GM21360 (cell line): ENCODE measurements at regions not wholly inside any gene's neighbourhood (a gene's known extent, or its start where the extent isn't known, plus 50 kb on each side); places are given as distances from the start of the nearest gene placed in this dataset.
A peak's percentile ranks its signal among the peaks of the same experiment; 100 is the strongest.
"Not testable (repeated sequence)": the region's sequence is repeated elsewhere in the genome, so short reads cannot be mapped to it uniquely, and the experiment has no call there.

Source experiments
- ATAC-seq: cut with Tn5 transposase; IDR thresholded peaks from one replicate; pipeline ENCODE4 v1.9.1; 2021; ENCODE audit warnings: mild to moderate bottlenecking, moderate library complexity; ENCODE audit not compliant: unreplicated experiment

DNA sequence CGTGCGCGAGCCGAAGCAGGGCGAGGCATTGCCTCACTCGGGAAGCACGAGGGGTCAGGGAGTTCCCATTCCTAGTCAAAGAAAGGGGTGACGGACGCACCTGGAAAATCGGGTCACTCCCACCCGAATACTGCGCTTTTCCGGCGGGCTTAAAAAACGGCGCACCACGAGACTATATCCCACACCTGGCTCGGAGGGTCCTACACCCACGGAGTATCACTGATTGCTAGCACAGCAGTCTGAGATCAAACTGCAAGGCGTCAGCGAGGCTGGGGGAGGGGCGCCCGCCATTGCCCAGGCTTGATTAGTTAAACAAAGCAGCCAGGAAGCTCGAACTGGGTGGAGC, 520.0 kb upstream of the GRM7 start:
- ATAC-seq: not testable (repeated sequence)

DNA sequence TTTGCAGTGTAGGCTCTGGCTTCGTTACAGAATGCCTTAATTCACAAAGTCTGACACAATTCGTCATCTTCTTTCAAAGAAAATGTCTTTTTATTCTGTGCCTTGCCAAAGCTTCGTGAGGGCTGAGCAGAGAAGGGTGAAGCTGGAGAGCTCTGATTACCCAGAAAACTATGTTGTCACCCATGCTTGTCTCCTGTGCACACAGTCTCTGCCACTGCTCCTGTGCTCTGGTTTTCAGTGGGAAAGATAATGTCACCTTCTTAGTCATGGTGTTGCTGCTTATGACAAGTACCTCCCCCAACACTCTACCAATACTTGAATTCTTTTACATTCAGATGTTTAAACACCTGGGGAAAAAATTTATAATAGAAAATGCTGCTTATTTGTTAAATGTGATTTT, 509.2 kb upstream of the GRM7 start:
- peak; percentile 86 for ATAC-seq

DNA sequence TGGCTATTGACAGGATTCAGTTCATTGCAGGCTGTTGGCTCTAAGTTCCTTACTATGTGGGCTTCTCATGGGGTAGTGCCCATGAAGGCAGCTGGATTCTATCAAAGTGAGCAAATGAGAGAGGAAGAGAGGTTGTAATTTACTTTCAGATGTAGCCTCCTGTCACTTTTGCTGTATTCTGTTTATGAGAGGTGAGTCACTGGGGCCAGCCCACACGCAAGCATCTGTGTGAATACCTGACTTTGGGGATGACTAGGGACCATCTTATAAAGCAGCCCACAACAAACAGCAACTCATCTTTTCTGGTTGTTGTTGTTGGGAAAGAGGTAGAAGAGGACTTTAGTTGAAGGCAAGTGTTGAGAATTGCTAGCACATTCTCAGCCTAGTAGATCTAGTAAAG, 506.3 kb upstream of the GRM7 start:
- no peak for ATAC-seq

DNA sequence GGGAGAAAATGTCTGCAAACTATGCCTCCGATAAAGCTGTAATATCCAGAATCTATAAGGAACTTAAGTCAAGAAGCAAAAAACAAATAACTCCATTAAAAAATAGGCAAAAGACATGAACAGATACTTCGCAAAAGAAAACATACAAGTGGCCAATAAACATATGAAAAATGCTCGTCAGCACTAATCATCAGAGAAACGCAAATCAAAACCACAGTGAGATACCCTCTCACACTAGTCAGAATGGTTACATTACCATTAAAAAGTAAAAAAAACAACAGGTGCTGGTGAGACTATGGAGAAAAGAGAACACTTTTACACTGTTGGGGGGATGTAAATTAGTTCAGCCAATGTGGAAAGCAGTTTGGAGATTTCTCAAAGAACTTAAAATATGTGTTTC, 498.5 kb upstream of the GRM7 start:
- no peak for ATAC-seq

DNA sequence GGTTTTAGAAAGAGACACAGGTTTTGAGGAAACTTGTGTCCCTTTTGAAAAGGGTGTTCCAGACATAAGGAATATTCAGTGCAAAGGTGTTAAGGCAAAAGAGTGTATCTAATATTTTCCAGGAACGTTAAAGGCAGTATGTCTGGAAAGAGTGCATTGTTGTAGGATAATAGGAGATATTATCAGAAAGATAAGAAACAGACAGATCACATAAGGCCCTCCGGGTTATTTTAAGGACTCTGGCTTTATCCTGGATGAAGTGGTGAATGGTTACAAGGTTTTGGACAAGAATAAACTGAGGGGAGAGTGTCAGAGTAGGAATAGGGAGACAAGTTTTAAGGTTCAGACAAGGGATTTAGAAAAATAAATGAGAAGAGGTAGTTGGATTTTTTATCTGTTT, 493.7 kb upstream of the GRM7 start:
- no peak for ATAC-seq

DNA sequence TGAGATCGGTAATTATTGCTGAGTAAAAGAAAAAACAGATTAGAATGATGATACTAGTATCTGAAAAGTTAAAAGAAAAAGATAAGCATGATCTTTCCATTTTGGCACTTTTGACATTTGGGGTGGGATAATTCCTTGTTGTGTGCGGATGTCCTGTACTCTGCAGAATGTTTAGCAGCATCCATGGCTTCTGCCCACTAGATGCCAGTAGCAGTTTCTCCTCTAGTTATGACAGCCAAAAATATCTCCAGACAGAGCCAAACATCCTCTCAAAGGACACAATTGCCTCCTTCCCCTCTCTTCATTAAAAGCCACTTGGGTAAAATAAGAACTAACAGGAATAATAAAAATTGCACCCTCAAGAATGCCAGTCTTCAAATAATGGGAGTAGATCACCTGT, 468.8 kb upstream of the GRM7 start:
- ATAC-seq: no peak

DNA sequence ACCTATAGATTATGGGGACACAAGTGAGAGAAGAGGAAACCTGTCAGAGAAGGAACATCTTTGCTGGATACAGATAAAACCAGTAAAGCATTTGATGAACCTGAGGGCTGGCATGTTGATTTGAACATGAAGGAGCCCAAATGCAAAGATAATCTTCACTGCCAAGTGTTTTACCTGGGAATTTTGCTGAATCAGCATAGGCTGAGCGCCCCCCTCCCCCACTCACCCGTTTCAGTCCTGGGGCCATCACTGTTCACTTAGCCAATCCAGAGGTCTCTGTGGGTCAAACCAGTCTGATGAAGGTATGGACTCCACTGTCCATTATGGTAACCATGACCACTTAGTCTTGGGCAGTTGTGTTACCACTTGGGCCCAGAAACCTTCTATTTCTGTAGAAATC, 466.0 kb upstream of the GRM7 start:
- no peak for ATAC-seq

DNA sequence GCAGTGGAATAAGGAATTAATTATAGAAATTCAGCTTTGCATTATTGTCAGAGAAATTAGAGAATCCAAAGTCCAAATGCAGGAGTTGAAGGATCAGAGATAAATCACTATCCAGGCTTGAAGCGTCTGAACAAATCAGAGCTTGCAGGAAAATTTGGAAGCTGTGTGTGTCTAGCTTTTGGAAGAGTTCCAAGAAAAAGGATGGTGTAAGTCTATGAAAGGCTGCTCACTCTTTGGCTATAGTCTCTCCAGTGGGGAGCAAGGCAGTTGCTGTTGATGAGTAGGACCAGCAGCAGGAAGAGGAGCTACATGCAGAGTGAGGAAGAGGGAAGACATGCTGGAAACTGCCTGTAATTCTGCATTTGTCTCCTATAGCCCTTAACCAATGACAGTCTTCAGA, 464.3 kb upstream of the GRM7 start:
- no peak for ATAC-seq

DNA sequence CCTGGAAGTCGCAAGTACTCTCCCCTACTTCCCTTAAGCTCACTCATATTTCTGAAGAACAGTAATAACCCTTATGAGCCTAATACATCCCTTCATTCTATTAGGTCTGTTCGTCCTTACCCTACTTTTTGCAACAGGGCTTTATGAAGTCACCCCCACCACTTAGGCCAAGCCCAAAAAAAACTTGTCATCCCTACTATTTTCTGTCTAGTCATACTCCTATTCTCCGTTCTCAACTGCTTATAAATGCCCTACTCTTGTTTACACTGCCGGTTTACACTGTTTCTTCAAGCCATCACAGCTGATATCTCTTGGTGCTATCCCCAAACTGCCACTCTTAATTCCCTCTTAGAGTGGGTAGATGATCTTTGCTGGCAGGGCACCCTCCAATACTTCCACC, 458.2 kb upstream of the GRM7 start:
- not testable (repeated sequence) for ATAC-seq

DNA sequence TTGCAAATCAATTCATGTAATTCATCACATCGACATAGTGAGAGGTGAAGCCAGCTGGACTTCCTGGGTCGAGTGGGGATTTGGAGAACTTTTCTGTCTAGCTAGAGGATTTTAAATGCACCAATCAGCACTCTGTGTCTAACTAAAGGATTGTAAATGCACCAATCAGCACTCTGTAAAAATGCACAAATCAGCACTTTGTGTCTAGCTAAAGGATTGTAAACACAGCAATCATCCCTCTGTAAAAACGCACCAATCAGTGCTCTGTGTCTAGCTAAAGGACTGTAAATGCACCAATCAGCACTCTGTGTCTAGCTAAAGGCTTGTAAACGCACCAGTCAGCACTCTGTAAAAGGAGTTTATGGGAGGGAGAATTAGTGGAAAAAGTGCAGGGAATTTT, 454.0 kb upstream of the GRM7 start:
- not testable (repeated sequence) for ATAC-seq

DNA sequence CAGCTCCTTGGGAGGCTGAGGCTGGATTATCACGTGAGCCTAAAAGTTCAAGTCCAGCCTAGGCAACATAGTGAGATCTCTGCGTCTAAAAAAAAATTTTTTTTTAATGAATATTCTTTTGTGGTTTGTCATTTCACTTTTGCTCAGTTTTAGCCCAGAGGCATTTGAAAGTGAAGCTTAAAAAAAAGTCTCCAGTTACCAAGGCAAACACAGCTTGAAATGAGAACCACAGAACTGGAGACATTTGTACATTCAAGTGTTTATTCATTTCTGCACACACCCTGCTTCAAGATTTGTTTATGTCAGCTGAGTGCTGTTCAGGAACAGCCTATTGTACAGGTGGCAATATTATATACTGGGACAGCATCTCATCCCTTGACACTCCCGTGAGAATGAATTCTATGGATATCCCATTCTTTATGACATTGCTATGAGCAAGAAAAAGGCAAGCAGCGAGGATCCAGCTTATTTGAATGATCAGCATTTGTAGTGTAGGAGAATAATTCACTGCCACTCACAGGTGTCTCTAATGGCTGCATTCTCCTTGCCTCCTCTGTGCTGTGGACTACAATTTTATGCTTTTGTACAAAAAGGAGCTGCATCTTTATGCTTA, 444.8 kb upstream of the GRM7 start:
- no peak for ATAC-seq

DNA sequence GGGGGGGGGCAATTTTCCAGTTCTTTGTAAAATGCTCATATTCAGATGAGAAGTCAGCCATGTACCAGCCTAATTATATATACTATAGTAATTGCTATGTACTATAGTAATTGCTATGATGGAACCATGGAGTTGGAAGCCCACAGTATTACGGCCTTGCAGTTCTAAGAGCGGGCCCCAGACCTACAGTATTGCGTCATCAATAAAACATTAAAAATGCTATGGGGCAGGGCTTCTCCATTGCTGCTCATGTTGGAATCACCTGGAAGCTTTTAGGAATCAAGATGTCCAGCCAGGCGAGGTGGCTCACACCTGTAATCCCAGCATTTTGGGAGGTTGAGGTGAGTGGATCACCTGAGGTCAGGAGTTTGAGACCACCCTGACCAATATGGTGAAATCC, 443.7 kb upstream of the GRM7 start:
- no peak for ATAC-seq

DNA sequence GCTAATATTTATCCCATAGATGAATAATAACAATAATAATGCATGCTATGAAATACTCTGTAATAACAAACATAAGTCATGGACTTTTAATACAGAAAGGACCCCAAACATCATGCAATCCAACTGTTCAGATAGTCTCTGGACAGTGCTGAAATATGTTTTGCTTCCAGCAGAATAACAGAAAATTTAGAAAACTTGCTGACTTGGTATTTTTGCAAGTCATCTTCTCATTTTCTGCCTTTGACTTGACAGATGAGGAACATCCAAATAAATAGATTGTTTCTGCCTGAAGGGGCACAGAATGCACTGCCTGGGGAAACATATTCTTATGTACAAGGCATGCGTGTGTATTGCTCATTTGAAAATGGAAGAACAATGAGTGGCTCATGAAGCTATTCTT, 442.4 kb upstream of the GRM7 start:
- ATAC-seq: no peak

DNA sequence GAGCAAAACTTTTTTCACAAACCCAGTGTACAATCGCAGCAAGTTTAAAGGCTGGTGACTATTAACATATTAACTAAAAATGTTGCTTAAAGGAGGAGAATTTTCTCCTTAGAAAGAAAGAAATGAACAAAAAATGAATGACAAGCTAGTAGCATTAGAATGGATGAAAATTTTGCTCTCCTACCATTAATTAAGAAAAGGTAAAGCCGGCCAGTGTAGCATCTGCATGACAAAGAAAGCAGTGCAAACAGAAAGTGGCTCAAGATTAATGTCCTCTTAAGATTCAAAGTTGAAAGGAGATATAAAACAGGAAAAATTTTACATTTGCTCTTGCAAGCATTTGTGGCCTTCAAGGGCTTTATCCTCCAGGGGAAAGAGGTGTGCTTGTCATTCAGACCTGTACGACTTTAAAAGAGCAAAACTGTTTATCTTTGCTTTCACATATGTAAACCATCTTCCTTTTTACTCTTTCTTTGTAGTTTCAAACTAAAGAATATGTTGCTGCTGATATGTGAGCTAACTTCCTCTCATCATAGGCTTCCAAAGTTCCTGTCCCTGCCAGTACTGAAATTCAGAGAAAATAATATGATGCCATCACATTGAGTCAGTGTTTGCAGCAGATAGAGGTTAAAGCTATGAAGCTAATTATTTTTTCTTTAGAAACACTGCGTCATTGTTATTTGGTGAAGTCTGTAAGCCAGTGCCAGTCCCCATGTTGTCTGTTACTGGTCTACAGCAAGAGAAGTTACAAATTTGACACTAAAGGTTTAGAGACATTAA, 439.1 kb upstream of the GRM7 start:
- ATAC-seq: no peak

DNA sequence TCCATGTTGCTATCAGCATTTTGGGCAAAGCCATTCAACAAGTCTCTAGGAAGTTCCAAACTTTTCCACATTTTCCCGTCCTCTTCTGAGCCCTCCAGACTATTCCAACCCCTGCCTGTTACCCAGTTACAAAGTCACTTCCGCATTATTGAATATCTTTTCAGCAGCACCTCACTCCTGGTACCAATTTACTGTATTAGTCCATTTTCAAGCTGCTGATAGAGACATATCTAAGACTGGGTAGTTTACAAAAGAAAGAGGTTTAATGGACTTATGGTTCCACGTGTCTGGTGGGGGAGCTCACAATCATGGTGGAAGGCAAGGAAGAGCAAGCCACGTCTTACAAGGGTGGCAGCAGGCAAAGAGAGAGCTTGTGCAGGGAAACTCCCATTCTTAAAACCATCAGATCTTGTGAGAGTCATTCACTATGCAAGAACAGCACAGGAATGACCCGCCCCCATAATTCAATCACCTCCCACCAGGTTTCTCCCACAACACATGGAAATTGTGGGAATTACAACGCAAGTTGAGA, 435.6 kb upstream of the GRM7 start:
- ATAC-seq: no peak

DNA sequence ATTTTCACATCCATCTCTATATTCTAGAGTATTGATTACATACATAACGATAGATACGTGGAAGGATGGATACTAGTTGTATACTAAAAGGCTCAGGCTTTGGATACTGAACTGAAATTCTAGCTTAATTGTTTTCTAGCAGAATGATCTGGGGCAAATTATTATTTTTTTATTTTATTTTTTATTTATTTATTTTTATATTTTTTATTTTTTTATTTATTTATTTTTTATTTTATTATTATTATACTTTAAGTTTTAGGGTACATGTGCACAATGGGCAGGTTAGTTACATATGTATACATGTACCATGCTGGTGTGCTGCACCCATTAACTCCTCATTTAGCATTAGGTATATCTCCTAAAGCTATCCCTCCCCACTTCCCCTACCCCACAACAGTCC, 432.6 kb upstream of the GRM7 start:
- not testable (repeated sequence) for ATAC-seq

DNA sequence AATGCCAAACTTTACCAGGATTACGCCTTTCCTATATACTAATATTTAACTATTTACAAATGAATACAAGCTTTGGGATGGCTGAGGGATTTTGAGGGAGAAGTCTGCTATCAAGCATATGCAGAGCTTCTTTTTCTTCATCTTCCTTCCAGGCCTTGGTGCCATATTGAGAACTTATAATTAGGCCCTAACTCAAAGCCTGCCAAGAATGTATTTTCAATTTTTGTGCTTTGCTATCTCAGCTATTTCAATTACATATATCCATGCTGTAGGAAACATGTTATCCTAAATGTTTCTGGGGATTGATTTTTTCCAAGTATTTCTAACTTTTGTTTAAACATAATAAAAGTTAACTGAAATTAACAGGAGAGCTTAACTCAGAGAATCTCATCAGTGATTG, 425.0 kb upstream of the GRM7 start:
- ATAC-seq: no peak

DNA sequence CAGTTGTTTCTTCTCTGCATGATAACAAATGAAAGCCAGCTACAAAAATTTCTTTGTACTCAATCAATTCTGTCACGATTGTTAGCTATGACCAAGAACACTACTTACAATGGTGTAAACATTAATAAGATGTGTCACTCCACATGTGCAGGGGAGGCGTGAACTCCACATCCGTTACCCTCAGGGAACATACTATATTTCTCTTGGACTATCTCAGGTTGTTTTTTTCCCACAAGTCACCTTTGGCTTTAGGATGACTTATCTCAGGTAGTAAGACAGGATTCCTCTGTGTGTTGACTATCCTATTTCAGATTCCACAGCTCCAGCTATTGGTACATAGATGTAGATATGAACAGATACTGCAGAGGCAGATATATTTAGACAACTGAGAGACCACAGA, 423.3 kb upstream of the GRM7 start:
- ATAC-seq: no peak

DNA sequence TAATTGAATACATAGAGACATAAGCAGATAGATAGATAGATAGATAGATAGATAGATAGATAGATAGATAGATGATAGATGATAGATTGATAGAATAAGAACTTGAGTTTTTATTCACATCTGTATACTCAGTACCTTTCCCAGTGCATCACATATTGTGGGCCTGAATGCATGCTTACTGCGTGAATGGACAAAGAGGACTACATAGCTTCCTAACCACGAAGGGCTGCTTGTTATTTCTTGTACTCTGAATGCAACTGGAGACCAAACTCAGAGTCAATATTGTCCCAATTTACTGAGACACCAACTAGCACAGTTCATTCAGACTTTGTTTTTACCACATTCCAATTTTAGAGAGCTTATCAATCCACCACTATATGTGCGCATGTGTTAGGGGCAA, 422.9 kb upstream of the GRM7 start:
- no peak for ATAC-seq

DNA sequence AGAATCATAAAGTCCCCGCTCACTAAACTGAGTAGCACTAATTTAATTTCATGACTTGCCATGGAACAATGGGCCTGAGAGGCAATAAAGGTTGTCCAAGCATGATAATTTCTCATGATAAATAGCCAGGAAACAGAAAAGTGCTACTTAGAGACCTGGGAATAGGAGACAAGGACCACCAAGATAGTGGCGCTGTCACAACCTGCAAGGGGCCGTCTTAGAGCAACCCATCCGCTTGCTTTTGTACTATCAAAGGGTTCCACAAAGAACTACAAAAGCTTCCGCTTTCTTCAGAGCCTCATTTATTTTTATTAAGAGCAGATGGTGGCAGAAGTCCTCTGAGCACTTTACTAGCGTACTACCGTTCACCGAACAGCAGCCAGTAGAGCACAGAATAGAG, 421.7 kb upstream of the GRM7 start:
- no peak for ATAC-seq

DNA sequence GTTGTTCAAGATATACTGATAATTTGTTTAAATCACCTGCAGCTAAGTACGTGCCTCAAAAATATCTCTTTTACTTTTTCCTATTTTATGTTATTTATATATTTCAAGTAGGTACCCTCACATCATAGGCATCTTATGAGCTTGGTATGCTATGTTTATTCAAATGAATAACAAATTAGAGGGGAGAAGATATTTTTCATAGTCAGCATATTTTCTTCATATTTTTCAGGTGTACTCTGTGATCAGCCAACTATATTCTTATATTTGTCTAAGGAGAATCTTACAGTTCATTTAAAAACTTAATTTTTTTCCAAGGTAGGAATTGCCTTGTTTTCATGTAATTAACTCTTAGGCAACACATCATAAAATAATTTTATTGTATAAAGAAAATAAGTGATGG, 421.1 kb upstream of the GRM7 start:
- ATAC-seq: no peak

DNA sequence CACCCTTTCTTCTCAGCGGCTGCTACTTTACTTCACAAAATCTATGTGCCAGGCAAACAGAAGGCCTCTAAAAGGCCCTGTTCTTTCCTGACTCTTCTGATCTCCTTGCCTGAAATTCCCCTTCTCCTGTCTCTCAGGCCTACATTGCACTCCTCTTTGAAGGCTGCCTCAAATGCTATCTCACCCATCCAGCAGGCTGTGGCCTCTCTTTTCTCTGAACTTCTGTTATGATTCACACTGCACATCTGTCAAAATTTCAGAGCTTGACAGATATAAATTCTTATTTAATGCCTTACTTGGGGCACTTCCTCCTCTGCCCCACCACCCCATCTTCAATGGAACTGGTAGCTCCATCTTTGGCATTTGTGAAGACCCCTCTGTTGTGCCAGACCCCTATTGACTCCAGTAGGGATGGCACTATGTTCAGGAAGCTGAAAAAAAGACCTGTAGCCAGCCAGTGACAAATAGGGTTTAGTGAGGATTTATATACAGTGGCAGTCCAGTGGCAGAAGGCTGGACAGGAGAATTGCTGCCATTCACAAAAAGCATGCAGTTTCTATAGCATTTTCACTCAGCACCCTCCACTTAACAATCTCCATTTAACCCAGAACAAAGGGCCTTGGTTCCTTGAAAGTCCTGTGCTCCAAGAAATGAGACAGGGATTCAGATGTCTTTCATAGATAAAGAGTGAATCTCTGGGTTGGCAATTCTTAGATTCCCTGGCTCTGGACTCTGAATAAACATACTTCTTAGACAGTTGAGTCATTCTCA, 415.8 kb upstream of the GRM7 start:
- ATAC-seq: no peak
